Islet precursor cell (in vitro differentiated cells): ENCODE measurements at regions not wholly inside any gene's neighbourhood (a gene's known extent, or its start where the extent isn't known, plus 50 kb on each side); places are given as distances from the start of the nearest gene placed in this dataset.
"Not testable (repeated sequence)": the region's sequence is repeated elsewhere in the genome, so short reads cannot be mapped to it uniquely, and the experiment has no call there.

Experiments used
- DNase-seq: peaks from one replicate; pipeline ENCODE4 v3.0.0-alpha.2; 2018

DNA sequence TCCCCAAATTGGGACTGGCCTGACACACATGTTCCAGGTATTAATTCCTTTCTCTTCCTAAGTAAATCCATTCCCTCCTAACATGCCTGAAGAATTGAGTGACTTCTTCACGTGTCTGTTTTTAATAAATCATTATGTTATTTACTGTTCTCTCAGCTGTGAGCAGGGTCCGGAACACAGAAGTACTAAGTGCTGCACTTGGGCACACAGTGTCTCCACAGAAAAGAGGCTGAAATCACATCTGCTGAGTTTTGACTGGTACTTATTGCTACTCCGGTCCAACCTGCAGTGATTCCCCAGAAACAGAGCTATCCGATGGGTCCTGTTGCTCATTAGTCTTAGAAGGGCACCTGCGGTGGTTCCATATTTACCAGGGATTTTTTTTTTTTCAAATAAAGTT, 202.6 kb downstream of the RBM46 start:
- no peak for DNase-seq

DNA sequence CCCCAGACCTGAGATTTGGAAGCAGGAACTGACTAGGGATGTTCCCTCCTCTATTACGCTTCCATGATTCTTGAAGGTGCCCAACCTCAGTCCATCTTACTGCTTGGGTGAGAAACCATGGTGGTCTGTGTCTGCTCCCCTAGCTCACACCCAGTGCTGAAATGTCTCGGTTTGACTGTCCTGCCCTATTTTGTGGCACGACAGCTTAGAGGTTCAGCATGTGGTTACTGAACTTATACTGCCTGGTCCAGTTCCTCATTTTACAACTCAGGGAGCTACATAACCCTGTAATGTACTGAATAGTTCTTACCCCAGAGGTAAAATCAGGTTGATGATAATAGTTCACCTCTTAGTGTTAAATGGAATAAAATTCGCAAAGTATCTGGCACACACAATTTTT, 203.1 kb downstream of the RBM46 start:
- DNase-seq: no peak

DNA sequence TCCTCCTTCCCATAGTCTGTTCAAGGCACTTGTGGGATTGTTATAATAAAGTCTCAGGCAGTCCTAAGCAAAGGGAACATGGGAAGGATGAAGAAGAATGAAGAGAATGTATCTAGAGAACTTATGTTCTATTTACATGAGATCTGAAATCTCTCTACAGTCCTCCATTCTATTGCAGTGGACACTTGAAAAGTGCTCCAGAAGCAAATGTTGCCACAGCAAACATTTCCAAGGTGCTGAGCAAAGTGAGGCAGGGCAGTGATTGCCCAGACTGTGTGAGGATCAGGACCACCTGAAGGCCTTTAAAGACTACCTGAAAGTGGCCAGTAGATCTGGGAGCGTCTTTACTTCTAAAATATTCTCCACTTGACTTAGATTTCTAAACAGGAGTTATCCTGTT, 203.5 kb downstream of the RBM46 start:
- no peak for DNase-seq

- DNase-seq: no peak
These were observed 204.6 kb downstream of the RBM46 start for GRCh38 chr4:154985673-154986072.

GRCh38 chr4:154988511-154988910, 207.4 kb downstream of the RBM46 start:
- DNase-seq: no peak

DNA sequence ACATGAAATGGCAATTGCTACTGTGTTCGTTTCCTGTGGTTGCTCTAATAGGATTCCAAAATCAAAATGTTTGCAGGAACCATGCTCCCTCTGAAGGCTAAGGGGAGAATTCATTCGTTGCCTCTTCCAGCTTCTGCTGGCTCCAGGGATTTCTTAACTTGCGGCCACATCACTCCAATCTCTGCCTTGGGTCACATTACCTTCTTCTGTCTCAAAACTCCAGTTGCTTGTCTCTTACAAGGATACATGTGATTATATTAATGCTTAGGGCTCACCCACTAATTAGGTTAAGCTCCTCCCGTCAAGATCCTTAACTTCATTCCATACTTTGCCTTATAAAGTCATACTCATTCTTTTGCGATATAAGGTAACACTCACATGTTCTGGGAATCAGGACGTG, 208.4 kb downstream of the RBM46 start:
- no peak for DNase-seq

GRCh38 chr4:154997866-154998265, 210.6 kb upstream of the NPY2R start:
- DNase-seq: not testable (repeated sequence)

GRCh38 chr4:154998284-154998683, 210.2 kb upstream of the NPY2R start:
- no peak for DNase-seq

- DNase-seq: no peak
These were observed 209.7 kb upstream of the NPY2R start for GRCh38 chr4:154998773-154999172.

- DNase-seq: no peak
These were observed 208.4 kb upstream of the NPY2R start for GRCh38 chr4:154999950-155000578.

- DNase-seq: no peak
These were observed 207.2 kb upstream of the NPY2R start for GRCh38 chr4:155001251-155001650.

- DNase-seq: peak; percentile 73
These were observed 202.9 kb upstream of the NPY2R start for GRCh38 chr4:155005395-155006090.

DNA sequence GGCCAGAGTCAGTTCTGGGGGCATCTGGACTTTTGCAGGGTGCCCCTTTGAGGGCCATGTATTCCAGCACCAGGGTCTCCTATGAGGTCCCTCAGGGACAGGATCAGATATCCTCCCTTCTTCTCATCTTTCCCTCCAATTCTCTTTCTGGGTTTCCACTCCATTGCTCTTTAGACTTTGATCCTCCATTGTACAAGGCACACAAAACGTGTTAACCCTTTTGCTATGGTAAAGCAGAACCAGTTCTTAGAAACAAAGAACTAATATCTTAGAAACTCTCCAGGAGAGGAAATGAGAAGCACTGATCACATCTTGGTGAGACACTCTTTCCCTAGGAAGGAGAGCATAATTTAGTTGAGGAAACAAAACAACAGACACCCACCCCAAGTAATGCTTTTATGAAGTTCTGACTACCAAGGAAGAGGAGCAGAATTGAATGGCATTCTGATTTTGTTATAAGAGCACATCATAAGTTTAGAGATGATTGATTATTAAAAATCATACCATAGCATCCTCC, 200.7 kb upstream of the NPY2R start:
- DNase-seq: no peak

DNA sequence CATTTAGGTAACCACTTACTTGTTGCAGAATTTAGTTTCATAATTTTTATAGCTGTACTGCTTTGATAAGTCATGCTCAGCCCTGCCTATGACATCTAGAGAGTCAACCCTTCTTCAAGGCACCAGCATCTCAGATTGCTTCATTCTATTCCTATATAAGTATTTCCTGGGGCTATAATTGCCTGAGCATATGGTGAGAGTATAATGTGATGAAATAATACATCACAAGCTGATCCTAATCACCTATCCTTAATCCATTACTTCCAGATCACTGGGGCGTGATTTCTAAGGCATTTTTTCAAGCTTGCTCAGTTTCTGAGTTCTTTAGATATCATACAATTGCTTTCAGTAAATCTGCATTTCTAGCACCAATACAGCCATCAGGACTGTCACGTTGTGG, 200.0 kb upstream of the NPY2R start:
- DNase-seq: no peak

GRCh38 chr4:155009288-155009687, 199.1 kb upstream of the NPY2R start:
- DNase-seq: no peak

DNA sequence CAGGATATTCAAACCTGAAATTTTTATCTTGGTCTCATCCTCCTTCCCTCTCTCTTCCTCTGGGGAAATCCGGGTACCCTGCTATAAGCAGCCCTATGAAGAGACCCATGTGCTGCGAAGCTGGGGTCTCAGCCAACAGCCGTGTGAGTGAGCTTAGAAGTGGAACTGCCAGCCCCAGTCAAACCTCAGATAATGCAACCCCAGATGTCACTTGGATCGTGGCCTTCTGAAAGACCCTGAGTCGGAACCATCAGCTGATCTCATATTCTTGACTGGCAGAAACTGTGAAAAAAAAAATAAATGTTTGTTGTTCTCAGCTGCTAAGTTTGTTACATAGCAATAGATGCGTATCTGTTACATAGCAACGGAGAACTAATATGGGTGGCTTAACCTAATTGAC, 198.1 kb upstream of the NPY2R start:
- DNase-seq: no peak

DNA sequence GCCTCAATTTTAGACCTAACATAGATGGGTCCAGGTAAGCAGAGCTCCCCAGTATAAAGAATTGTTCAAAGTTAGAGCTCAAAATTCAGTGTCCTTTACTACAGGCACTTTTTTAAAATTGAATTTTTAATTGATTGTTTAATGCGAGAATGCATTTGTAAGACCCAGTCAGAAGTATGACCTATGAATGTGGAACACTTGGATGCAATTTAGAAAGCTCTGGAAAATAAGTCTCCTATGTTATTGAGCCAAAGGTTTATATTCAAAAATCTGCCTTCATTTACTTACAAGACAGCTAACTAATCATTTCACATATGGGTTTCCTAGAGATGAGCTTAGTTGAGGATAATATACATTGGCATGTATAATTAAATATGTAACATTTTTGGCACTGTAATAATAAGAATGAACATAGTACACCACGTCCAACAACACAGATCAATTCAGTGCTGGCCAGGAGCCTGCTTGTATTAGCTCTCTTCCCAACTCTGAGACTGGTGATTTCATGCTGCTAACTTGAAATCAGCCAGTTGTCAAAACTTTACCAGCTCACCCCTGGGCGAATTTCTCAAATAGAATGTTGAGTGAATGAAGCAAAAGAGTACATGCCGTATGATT, 197.2 kb upstream of the NPY2R start:
- no peak for DNase-seq

DNA sequence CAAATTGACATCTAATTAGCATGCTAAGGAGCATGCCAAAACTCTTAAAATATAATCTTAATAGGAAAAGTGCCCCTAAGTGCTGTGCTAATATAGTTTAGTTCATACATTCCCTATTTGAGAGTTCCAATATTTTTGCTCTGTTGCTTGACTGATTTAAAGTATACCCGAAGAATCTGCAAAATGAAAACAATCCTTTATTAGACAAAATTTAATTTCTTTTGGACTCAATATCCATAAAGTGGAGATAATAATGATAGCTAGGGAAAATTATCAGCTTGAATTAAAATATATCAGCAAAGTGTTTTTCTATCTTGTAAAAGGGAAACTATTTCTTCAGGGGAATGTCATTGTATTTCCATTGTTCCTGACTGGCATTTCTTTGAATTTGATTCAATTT, 196.0 kb upstream of the NPY2R start:
- no peak for DNase-seq

DNA sequence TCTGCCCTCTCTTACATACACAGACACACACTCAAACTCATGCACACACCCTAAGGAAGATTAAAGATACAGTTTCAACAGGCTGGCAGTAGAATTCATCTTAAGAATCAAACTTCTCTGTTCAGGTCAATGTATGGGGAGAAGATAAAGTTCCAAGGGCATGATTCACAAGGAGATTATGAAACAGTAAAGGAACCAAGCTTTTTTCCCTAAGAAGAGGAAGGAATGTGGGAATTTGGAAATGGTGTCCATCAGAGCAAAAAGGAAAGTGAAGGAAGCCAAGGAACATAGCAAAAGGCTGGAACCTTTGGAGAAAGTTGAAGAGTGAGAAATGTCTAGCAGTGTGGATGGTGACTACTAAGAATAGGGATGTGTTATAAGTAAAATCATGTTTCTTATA, 191.0 kb upstream of the NPY2R start:
- no peak for DNase-seq

DNA sequence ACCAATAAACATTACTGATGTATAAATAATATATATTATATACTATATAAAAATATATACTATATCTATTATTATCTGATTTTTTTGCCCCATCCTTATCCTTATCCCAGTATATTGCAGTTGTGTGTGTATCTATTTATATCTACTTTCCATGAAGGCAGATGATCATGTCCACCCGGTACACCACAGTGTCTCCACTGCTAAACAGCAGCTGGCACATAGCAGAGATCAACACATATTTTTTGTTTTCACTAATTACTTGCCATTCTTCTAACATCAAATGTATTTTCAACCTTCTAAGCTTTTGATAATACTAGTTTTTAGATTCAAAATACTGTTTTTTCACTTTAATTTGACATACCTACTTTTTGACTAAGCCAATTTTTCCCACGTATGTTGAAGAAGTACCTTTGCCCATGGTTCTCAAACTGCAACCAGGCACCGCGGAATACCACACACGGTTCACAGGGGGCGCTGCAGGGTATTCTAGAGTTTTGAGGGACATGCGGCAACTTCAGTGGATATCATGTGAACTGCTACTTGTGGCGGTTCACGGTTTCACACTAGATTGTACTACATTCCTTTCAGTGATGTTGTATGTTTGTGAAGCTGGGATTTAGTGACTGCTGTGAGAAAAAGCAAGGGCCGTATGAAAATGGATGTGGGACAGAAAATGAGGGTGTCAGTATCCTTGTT, 182.5 kb upstream of the NPY2R start:
- peak; percentile 84 for DNase-seq

- DNase-seq: no peak
These were observed 181.7 kb upstream of the NPY2R start for GRCh38 chr4:155026715-155027114.

DNA sequence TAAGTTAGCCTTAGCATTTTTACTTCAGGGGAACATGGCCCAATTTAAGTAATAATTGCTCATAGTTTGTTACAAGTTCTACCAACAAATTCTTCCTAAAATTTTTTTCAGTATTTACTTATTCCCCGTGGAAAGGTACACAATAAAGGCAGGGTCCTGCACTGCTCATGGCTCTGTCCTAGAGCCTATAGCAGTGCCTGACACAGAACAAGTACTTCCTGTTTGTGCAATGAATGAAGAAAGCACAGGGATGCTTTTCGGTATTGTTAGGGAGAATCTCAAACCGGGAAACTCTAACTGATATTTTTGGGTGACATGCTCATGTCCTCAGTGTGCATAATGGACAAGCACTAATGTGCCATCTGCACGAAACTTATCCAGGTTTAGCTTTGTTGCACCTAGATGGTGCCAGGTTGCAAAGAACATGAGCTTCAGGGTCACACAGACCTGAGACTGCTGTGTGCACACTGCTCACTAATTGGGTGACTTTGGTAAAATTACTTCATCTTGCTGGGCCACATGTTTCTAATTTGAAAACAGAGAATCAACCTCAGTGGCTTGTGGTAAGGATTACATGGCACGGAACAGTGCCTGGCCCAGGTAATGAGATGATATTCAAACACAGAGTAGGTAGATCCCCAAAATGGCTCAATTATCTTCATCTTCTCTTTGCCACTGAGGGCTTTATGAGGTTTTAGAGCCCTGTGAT, 175.8 kb upstream of the NPY2R start:
- no peak for DNase-seq

GRCh38 chr4:155033604-155034003, 174.8 kb upstream of the NPY2R start:
- DNase-seq: no peak
